ENCODE measurements at regions not wholly inside any gene's neighbourhood (a gene's known extent, or its start where the extent isn't known, plus 50 kb on each side); places are given as distances from the start of the nearest gene placed in this dataset.

- no peaks in the 10 kb centered on the region for H3K36me3 Mint-ChIP-seq (ENCODE audit: low read depth)
- no peaks in the 10 kb centered on the region for H3K9me3 Mint-ChIP-seq
- Histone ChIP-seq H2AFZ (no peak overlapping the region), H3K4me2 (no peak overlapping the region), H3K79me2 (replicated peaks; ENCODE audit: insufficient read depth) (no peaks in the 10 kb centered on the region), H3K27ac (ENCODE audit: low read depth) (no peak overlapping the region), H3K4me1 (ENCODE audit: insufficient read depth) (no peaks in the 10 kb centered on the region), H3F3A (replicated peaks; ENCODE audit: low read depth) (no peaks in the 10 kb centered on the region), H4K20me1 (replicated peaks; ENCODE audit: insufficient read depth) (no peaks in the 10 kb centered on the region), H3K27me3 (ENCODE audit: insufficient read depth) (no peaks in the 10 kb centered on the region), H3K4me3 (no peak overlapping the region), H3K9me2 (ENCODE audit: insufficient read depth) (0 out of 2 replicates have a peak, but pooled peaks cover 4% of the 10 kb centered on the region), H3K36me3 (ENCODE audit: insufficient read depth) (no peaks in the 10 kb centered on the region)
- H3K4me1 Mint-ChIP-seq: no peaks in the 10 kb centered on the region
- ATAC-seq (no peak), DNase-seq (ENCODE audit: low spot score) (peak; percentile 18)
- no peak overlapping the region for H3K27ac Mint-ChIP-seq
- no peaks in the 10 kb centered on the region for H3K27me3 Mint-ChIP-seq (ENCODE audit: insufficient read depth, low read depth, poor library complexity)
- H3K4me3 Mint-ChIP-seq: no peak overlapping the region
- TF ChIP-seq JUNB (IDR thresholded peaks at IDR 0.05; ENCODE audit: unreplicated experiment): no peak
- TF ChIP-seq STAT1 (IDR thresholded peaks at IDR 0.05; ENCODE audit: unreplicated experiment): no peak
- TF ChIP-seq ZNF462 (CRISPR knock-in tag; IDR thresholded peaks at IDR 0.05): no peak
- TF ChIP-seq CREB1 (CRISPR knock-in tag; IDR thresholded peaks at IDR 0.05; ENCODE audit: low read depth): no peak
Measured at GRCh38 chr4:59904331-59904730, 1295.8 kb upstream of the ADGRL3 start.

GRCh38 chr4:59920416-59920815 lies 1279.7 kb upstream of the ADGRL3 start:
- Histone ChIP-seq H4K20me1 (replicated peaks; ENCODE audit: insufficient read depth) (no peaks in the 10 kb centered on the region), H3K4me2 (no peak overlapping the region)
- no peak overlapping the region for H3K4me3 Mint-ChIP-seq
- no peak for TF ChIP-seq EZH2 (IDR thresholded peaks at IDR 0.05; ENCODE audit: low read depth, unreplicated experiment)
- no peak for TF ChIP-seq ZNF331 (CRISPR knock-in tag; IDR thresholded peaks at IDR 0.05; ENCODE audit: low read depth)
- no peak for TF ChIP-seq NANOG (IDR thresholded peaks at IDR 0.05; ENCODE audit: borderline replicate concordance)
- TF ChIP-seq ZNF462 (CRISPR knock-in tag; IDR thresholded peaks at IDR 0.05): no peak

More at GRCh38 chr4:59920416-59920815, 1279.7 kb upstream of the ADGRL3 start:
- no peaks in the 10 kb centered on the region for H3K27me3 Mint-ChIP-seq (ENCODE audit: insufficient read depth, low read depth, poor library complexity)
- H3K4me1 Mint-ChIP-seq: peaks cover 6% of the 10 kb centered on the region
- DNase-seq (ENCODE audit: low spot score) (peak; percentile 45), ATAC-seq (peak; percentile 87)
- H3K27ac Mint-ChIP-seq: no peak overlapping the region
- peaks cover 3% of the 10 kb centered on the region for H3K4me1 ChIP-seq (ENCODE audit: insufficient read depth)
- H2AFZ ChIP-seq: peak overlapping the region; percentile 87; the same call in 1 of the 2 replicates
- H3K36me3 Mint-ChIP-seq (ENCODE audit: low read depth): no peaks in the 10 kb centered on the region
- no peaks in the 10 kb centered on the region for H3K27me3 ChIP-seq (ENCODE audit: insufficient read depth)
- H3K27ac ChIP-seq (ENCODE audit: low read depth): no peak overlapping the region
- no peaks in the 10 kb centered on the region for H3K9me3 Mint-ChIP-seq
- H3K79me2 ChIP-seq (replicated peaks; ENCODE audit: insufficient read depth): no peaks in the 10 kb centered on the region
- no peak overlapping the region for H3K4me3 ChIP-seq
- no peaks in the 10 kb centered on the region for H3F3A ChIP-seq (replicated peaks; ENCODE audit: low read depth)
- H3K36me3 ChIP-seq (ENCODE audit: insufficient read depth): no peaks in the 10 kb centered on the region
- H3K9me2 ChIP-seq (ENCODE audit: insufficient read depth): no peaks in the 10 kb centered on the region
